NCI-H446 (cell line): ENCODE measurements at regions not wholly inside any gene's neighbourhood (a gene's known extent, or its start where the extent isn't known, plus 50 kb on each side); places are given as distances from the start of the nearest gene placed in this dataset.

Source experiments
- DNase-seq, 2 experiments: peaks; one replicate each; lab custom pipeline; 2025; lab: John Stamatoyannopoulos, UW

DNA sequence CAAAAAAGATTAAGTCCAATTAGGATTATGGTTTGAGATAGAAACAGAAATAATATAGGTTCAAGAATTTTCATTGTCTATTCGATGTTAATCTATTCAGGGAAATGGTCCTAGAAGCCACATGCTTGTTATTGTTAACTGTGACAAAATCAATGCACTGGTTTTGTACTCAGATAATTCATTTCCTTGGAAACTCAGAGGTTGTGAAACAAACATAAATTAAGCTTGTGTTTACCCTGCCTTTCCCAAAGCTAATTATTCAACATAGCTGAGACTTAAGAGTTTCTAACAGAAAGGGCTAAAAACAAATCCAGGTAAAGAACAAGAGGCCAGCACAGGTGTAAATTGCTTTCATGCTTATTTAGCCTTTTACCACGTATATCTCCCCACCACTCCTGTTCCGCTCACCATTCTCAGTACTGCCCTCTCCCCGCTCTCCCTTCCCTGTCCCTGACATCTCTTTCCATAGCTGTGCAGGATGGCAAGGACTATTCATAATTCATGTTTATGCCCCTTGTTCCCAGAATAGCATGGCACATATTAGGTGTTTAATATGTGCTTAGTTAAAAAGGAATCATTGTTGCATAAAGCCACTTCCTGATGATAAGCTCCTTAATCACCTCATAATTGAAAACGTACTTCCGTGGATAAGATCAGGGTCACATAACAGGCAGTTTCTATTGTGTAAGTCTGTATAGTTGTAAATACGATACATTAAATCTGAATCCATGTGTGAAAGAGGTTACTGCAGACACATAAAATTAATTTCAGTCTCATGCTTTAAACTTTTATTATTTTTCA lies 131.8 kb upstream of the USP15 start:
- DNase-seq = no peak

DNA sequence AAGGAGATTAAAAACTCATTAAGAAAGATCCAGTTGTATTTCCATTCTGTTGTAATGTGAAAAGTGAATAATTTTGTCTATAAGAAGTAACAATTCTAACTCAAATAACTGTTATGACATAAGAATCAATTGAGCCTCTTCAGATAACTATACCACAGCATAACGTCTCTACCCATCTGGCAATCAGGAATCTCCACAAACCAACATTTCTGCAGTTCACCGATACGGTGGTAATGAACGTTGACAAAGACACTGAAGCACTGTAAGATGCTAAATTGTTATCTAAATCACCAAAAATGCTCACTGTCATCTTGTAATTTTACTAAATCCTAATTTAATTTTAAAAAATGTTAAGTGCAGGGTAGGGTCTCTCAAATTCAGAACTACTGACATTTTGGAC lies 130.9 kb upstream of the USP15 start:
- DNase-seq = no peak

DNA sequence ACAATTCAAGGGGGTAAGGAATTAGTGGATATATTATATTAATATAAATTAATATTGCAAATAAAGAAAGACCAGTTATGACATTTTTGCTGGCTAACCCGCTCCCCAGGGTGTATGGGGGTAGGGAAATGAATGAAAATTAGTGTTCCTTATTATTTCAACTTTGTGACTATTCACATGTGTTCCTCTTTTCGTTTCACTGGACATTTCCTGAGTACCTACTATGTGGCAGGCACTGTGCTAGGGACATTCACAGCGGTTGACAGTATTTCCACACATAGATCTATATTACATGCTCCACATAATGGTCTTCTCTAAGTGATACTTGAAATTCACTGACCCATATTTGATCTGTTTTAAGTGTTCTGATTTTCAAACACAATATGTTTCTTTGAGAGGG lies 129.8 kb upstream of the USP15 start:
- no peak for DNase-seq

DNA sequence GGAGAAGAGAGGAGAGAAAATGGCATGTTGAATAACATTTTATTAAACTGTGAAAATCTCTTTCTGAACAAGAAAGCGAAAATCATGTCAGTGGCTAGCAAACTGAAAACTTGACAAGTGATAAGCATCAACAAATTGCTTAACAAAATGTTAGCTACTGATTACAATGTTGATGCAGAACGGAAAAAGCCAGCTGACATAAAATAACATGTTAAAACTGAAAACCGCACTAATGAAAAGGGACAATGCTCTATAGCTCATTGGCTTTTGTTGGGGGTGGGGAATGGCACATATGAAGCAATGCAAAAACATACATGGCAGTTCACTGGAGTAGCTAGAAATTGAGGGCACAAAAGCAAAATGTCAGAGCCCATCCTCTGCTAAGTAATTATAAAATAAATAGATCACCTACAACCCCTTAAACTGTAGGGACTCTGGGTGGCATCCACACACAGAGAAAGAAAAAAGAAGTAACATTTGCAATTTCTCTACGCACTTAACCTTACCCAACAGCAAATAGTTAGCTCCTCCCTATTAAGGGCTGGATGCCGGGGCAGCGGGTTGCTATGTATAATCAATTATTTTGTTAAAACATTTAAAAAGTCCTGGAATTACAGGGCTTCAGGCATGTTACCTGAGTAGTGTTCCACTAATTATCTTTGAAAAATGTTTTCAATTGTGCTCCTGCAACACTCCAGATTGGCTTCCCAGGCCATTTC lies 129.2 kb upstream of the USP15 start:
- no peak for DNase-seq

DNA sequence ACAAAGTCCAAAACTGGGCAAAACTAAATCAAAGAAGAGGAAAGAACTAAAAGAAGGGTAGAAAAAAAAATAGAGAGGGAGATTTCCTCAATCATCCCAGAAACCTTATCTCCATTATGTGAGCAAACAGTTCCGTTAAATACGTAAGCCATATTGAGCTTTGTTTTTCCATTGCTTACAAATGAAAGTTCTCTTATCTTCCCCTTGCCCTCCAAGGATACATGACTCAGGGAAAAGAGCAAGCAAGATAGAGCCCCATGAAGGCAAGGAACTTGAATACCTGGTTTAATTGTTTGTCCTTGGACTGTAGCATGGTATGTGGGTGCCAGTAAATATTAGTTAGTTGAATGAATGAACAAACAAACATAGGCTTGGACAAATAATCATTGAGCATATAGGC lies 126.8 kb upstream of the USP15 start:
- DNase-seq = no peak

DNA sequence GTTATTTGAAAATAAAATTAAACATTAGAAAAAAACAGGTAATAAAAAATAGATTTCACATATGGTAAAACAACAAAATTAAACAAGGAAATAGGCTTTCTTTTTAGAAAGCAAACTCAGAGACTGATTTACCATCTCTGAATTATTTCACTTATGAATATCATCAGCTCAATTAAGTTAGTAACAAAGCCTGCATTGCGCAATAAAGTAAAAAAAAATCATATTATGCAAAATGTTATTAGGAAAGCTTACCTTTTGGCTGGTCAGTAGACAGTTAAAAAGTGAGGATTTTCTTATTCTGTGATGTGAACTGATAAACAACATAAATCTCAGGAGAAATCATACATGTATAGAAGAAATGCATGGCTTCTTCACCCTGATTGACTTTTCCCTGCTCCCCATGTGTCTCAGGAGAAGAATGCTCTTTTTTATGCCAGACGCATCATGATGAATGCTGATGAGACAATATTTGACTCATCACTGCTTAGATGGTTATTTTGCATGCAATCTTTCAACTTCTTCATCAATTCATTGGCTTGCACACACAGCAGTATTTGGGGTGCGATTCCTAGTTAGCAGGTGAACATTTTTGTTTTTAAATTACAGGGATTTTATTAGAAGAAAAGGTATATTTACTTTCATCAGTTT lies 124.5 kb upstream of the USP15 start:
- no peak for DNase-seq

DNA sequence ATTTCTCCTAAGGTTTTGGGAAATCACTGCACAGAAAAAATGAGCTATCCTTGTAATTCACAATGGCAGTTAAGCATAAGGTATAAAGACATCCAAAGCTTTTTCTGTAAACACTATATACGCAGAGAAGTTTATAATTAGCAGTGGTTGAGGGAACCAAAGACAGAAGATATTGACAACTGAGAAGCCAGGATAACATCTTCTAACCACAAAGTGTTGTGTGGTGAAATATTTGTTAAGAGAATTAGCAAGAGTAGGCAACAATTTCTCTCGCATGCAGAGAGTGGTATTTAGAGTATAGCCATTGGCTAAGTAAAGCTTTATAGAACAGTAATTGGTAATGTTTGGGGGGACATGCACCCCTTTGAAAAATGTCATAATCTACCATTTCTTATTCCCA lies 123.7 kb upstream of the USP15 start:
- no peak for DNase-seq

DNA sequence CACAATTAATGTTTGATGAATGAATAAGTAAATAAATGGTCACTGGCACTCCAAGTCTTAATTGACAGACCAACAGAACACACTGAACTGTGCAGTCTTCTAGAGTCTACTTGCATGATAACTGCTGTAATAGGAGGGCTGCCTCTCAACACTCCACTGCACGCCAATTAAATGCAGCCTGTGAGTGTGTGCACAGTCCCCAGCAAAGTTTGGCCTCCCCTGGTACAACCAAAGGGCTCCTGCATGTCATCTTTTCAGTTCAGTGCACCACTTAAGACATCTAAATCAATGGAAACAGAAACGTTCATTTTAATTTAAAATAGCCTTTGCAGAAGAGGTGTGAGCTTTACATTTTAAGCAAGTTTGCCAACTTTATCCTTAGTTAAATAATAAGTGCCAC lies 121.7 kb upstream of the USP15 start:
- no peak for DNase-seq

DNA sequence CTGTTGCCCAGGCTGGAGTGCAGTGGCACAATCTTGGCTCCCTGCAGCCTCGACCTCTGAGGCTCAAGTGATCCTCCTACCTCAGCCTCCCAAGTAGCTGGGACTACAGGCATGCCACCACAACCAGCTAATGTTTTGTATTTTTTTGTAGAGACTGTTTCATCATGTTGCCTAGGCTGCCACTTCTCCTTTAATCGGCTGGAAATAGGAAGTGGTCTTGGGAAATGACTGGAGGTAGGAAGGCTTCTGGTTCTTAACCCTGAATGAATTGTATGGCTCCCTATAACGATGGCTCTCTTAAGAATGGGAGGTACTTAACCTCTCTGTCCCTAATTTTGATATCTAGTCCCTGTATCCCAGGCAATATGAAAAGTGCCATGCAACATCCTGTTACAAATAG lies 113.9 kb upstream of the USP15 start:
- DNase-seq = no peak

DNA sequence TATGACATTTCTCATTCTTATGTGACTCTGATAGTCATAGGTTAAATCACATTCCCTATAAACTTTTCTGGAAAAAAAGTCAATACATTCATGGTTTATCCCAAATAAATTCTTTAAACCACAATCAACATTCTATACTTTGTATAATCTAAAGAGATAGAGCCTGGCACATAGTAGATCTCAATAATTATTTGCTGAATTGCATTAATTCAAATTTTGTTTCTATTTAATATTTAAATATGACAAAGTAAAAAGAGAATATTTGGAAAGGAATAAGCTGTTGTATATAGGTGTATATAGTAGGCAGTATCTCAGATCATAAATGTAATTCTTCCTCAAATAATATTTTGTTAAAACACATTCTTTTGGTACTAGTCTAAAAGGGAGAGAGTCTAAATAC lies 102.2 kb upstream of the USP15 start:
- no peak for DNase-seq

DNA sequence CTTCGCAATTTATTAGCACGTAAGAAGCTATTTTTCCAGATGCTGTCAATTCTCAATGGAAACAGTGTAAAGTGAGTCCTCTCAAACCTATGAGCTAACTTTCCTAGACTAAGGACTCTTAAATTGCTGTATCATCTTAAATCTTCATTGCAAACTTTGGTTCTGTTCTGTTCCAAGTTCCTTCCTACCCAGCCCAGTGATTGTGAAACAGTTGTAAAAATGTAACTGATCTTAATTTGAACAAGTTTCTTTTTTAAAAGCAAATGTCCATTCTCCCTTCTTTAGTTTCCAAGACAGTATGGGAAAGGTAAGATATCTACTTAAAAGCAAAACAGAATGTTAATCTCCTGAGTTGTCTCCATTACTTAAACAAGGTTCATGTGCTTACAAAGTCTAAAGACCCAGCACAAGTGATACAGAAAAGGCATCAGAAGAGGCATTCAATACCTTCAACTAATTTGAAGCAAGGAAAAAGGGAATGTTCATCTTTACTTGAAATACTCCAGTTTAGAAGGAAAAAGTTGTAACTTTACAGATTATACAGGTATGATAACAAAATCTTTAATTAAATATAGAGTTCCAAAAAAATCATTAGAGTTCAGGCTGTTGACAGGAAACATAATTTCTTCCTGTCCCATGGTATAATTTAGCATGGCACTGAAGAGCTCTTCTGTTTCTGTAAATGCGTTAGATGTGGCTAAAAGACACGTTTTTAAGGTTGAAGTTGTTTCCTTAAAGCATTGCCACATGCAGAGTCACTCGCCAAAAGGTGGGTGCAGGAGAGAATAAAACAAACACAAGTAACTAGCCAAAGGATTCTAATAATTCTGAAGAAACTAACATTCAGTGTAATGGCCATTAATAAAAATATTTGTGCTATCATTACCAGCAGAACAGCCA lies 101.5 kb upstream of the USP15 start:
- no peak for DNase-seq

DNA sequence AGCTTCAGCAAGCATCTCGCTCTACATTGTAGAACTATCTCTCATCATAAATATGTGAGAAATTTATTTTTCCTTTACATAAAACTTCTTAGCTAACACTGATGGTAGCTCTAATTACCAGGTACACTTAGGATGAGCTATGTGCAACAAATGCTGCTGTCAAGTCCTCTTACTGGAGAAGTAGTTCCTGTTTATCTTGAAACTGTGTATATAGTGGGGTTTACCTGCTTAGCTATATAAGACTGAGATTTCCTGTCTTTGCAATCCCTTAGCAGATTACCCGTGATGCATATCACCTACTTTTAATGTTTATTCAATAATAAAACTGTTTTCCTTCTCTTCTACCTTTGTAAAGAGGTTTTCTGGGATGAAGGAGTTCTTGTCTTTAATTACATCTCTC lies 98.0 kb upstream of the USP15 start:
- no peak for DNase-seq

DNA sequence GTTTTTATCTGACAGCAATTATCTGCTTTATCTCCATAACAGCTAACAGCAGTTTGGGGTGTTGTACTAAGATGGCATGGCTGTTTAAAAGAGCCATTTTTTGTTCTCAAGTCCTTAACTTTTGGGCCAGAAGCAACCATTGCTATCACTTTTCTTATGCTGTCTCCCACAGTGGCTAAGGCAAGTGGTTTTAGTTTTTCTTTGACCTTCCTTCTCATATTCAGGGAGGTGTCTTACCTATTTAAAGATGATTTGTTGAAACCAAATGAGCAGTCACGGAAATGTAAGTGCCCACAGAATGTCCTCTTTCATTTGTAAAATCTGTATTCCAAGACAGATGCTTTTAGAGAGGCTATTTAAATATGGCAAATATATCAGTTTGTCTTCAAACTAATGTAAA lies 96.8 kb upstream of the USP15 start:
- no peak for DNase-seq

DNA sequence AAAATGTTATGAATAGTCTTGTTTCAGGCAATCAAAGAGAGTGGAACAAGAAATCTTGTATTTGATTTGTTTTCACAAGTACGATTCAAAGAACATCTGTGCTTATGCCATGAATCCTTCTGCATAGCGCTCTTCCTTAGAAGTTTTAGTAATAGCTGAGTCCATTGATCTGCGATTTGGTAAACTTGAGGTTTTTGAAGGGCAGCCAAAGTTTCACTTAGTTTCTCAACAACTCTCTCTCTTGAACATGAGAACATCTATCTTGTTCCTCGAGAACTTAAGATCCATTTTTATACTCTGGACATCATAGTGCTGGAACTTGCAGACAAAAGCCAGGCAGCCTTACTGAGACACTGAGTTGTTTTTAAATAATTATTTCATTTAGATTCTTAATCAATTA lies 96.2 kb upstream of the USP15 start:
- DNase-seq = no peak

DNA sequence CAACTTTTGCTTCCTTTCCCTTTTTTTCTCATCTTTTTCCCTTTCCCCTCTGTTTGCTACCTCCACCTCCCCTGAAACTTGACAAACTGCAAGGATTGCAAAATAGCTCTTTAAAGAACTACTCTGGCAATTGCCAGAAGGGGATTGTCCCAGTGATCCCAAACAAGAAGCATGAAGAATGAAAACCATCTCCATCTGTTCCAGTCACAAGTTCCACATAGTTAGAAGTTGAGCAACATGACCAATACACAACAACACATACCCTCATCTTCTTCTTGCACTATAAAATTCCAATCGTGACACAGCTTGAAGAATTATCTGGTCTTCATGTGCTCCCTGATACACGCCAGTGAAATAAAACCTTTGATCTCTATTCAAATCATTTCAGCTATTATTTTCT lies 93.7 kb upstream of the USP15 start:
- DNase-seq = no peak

DNA sequence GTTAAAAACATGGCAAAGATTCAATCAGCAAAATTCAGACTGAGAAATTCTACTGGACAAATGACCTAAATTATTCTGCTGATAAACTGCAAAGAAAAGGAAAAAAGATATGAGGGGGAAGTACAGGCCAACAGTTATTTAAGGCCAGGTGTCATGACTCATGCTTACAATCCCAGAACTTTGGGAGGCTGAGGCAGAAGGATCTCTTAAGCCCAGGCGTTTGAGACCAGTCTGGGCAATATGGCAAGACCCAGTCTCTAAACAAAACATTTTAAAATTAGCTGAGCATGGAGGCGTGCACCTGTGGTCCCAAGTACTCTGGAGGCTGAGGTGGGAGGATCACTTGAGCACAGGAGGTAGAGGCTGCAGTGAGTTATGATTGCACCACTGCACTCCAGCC lies 91.8 kb upstream of the USP15 start:
- DNase-seq = no peak

DNA sequence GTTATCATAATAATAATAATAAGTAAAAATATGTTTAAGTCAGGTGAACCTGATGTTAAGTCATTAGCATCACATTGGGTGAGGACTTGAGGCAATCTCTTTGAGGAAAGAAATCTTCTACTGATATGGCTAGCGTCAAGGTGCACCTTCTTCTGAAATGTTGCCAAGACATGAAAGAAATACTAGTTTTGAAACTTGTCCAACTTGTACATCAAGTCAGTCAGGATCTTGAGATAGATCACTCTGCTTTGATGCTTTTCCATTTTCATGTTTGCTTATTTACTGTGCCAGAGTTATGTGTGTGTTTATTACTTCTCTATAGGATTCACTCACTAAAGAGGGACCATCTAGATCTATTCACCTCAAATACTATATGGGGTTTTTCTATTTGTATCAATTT lies 90.0 kb upstream of the USP15 start:
- DNase-seq = no peak

DNA sequence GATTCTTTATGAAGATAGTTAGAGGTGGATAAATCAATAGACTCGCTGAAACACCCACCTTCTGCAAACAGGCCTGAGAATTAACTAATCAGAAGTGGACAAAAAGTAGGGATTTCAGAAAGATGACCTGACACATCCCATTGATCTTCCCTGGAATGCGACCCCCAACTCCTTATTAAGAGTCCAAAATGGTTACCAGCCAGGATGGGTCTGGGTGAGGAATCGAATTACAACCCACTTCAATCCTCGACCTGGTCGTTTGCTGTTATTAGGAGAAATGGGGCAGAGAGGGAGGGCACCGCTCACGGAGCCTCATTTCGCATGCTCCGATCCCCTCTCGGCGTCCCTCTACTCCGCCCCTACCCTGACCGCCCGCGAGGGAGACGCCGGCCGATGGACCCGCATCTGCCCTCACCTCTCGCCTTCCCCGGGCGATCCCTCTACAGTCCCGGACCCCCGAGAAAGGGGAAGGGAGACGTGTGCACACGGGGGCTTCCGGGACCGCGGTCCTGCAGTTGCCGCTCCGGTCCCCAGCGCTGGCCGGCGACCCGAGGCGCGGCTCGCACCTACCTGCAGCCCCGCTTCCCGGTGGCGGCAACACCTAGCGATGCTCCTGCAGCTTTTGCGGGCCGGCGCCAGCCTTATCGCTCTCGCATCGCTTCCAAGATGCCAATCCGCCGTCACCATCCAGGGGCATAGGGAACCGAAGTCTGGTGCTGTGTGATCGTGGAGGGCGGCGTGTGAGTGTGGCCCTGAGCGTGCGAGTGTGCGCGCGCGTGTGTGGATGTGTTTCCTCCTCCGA lies 69.3 kb upstream of the USP15 start:
- DNase-seq = no peak

DNA sequence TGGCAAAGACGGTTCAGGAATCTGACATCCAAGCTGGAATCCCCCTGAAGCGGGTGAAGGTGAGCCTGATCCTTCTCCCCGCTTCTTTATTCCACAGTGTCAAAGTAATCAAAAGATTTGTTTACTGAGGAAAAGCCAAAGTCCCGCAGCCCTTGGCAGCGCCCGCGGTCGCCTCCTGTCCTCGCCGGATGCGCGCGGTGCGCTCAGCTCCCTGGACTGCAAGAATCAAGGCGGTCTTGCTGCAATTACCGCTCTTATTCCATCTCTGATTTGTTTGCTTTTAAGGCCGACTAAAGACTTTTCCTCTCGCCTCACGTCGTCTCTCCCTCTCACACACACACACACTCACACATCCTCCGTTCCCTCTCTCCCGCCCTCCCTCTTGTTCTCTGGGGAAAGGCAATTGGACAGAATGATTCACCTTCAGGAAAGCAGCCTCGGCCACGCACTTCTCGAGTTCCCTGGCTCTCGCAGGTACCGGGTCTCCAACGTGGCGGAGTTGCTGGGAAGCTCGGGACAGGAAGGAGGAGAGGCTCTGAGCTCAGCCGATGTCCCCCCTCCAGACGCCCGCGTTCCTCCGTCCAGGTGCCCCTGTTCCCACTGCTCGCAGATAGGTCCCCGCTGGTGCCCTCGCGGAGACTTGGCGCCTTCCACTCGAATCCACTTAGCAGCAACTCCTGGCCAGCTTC lies 68.6 kb upstream of the USP15 start:
- DNase-seq = no peak

DNA sequence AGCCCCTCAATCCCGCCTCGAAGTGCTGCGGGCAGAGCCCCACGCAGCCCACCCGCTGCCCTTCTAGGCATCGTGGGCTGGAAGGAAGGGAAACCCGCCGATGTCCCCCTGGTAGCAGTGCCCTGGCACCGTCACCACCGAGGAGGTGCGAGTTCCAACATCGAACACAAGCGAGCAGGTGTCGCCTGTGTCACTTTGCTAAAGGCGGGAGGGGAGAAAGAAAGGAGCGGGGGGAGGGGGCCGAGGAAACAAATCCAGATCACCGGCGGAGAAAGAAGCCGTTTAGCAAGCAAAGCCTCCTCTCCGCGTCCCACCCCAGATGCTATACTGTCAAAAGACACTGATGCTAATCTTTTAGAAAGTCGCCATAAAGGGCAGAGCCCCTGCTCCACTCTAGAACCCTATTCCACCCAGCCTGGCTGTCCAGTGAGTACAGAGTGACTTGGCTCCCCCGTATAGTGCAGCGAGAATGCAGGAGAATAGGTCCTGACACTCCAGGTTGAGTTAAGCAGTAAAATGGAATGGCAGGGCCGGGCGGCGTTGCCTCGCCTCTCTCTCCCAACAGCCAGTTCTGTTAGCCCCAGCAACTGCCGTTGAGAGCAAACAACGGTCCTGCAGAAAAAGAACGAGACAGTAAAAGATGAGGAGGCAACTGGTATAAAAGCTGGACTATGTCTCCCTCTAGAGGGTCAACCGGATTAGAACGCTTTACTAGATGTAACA lies 67.9 kb upstream of the USP15 start:
- peak; percentile 53 to 79 for DNase-seq
